ENCODE measurements at regions not wholly inside any gene's neighbourhood (a gene's known extent, or its start where the extent isn't known, plus 50 kb on each side); places are given as distances from the start of the nearest gene placed in this dataset.

DNA sequence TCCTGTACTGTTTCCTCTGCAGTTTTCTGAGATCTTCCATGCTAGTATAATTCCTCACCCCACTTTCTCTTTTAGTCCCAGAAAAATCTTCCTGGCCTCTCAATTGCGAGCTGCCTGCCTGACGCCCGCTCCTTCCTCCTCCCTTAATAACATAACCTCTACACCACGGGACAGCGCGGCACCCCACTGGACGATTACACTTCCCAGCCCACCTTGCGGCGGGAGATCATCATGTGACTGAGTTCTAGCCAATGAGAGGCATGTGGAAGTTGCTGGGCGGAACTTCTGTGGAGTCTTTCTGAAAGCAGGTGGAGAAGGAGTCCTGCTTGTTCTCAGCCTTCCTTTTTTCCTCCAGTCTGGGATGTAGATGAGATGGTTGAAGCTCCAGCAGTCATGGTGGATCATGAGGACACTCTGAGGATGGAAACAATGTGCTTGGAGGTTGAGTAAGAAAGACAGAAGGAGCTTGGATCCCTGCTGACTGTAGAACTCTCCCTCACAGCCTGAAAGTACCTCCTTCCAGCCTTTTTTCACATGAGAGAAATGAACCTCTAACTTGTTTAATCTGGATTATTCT lies 133.6 kb upstream of the VRK1 start:
- Histone ChIP-seq H3K9me3 (peaks cover 0 to 6% (median 0%) of the 10 kb centered on the region in 3 donors), H3K4me3 (no peak overlapping the region), H3K27ac (no peak overlapping the region), H3K36me3 (no peaks in the 10 kb centered on the region), H3K4me1 (peaks cover 0 to 25% (median 4%) of the 10 kb centered on the region in 3 donors), H3K27me3 (no peaks in the 10 kb centered on the region)
- 83% methylated on average over 9 of the region's 10 CpGs; no CpG with 5 or more reads in 1 of the 2 donors for WGBS, 2 donors (ENCODE audit: low coverage in 1 of 2)
- ATAC-seq, result no peak
- TF ChIP-seq, protein P1, sequence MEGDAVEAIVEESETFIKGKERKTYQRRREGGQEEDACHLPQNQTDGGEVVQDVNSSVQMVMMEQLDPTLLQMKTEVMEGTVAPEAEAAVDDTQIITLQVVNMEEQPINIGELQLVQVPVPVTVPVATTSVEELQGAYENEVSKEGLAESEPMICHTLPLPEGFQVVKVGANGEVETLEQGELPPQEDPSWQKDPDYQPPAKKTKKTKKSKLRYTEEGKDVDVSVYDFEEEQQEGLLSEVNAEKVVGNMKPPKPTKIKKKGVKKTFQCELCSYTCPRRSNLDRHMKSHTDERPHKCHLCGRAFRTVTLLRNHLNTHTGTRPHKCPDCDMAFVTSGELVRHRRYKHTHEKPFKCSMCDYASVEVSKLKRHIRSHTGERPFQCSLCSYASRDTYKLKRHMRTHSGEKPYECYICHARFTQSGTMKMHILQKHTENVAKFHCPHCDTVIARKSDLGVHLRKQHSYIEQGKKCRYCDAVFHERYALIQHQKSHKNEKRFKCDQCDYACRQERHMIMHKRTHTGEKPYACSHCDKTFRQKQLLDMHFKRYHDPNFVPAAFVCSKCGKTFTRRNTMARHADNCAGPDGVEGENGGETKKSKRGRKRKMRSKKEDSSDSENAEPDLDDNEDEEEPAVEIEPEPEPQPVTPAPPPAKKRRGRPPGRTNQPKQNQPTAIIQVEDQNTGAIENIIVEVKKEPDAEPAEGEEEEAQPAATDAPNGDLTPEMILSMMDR (IDR thresholded peaks at IDR 0.05), result no peak
- TF ChIP-seq POLR2AphosphoS5 (IDR thresholded peaks at IDR 0.05) (no peak), POLR2A (IDR thresholded peaks at IDR 0.05) (no peak), EP300 (IDR thresholded peaks at IDR 0.05) (no peak)

DNA sequence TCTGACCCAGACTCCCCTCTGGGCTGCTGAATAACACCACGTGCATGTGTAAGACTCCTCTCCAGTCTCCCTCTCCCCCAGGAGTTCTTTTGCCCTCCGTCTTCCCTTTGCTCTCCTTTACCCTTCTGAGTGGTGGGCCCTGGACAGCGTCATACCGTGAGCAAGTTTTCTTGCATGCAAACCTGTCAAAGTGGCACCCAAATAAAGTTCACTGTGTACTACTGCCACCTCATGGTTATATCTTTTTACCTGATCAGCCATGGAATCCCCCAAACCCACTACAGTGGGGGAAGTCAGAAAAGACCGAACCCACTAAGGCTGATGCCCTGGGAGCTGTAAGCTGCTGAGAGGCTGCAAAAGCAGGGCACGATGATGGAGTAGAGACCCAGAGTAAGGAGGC lies 131.1 kb upstream of the VRK1 start:
- Histone ChIP-seq H3K4me3 (no peak overlapping the region), H3K27me3 (no peaks in the 10 kb centered on the region), H3K9me3 (peaks cover 0 to 6% (median 0%) of the 10 kb centered on the region in 3 donors), H3K36me3 (no peaks in the 10 kb centered on the region), H3K27ac (no peak overlapping the region), H3K4me1 (peaks cover 0 to 21% (median 4%) of the 10 kb centered on the region in 3 donors)
- no peak for ATAC-seq
- WGBS, 2 donors (ENCODE audit: low coverage in 1 of 2), result 55 to 79% methylated on average over 2 to 4 of the region's 6 CpGs
- TF ChIP-seq, protein P1 (IDR thresholded peaks at IDR 0.05), result no peak
- TF ChIP-seq POLR2AphosphoS5 (IDR thresholded peaks at IDR 0.05), result no peak
- TF ChIP-seq POLR2A (IDR thresholded peaks at IDR 0.05), result no peak
- no peak for TF ChIP-seq EP300 (IDR thresholded peaks at IDR 0.05)

DNA sequence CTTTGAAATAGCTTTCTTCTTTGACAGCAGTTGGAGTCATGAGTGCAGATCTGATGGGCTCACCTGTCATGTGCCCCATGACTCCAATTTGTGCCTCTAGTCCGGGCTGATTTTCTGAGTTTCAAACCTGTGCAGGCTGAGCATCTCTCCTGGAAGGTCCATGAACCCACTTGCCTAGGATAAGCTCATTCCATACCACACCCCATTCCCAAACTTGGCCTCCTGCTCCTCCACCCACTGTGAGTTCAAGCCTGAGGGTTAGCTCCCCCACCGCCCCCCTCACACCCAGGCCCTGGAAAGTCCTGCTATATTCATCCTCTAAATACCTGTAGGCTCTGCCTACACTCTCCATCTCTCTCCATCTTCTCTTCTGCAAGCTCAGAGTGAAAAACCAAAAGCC lies 126.8 kb upstream of the VRK1 start:
- no peak overlapping the region for H3K4me3 ChIP-seq
- H3K36me3 ChIP-seq, result no peaks in the 10 kb centered on the region
- TF ChIP-seq POLR2AphosphoS5 (IDR thresholded peaks at IDR 0.05) (no peak), EP300 (IDR thresholded peaks at IDR 0.05) (no peak), POLR2A (IDR thresholded peaks at IDR 0.05) (no peak)
- TF ChIP-seq, protein P1 (IDR thresholded peaks at IDR 0.05), result no peak
- peaks cover 0 to 6% (median 0%) of the 10 kb centered on the region in 3 donors for H3K9me3 ChIP-seq
- no peak for ATAC-seq
- H3K4me1 ChIP-seq, result no peaks in the 10 kb centered on the region
- peaks cover 7% of the 10 kb centered on the region for H3K27me3 ChIP-seq
- WGBS, 2 donors (ENCODE audit: low coverage in 1 of 2), result 100% methylated on average over 1 of the region's 2 CpGs
- H3K27ac ChIP-seq, result no peak overlapping the region

DNA sequence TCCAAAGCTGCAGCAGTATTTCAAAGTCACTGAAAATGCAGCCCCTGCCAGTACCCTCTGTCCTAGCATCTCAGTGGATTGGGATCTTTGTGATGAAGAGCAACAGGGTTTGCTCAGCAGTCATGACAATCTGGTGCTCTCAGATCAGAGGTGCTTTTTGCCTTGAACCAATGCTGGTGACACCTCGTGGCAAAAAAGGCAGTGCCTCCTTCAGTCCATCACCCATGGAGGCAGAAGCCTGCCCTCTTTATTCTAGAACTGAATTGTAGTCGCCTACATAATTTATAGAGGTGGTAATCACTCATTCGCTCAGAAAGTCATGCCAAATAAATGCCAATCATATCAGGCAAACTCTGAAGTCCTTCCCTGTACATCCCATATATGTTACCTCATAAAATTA lies 126.0 kb upstream of the VRK1 start:
- no peaks in the 10 kb centered on the region for H3K4me1 ChIP-seq
- H3K9me3 ChIP-seq, result no peaks in the 10 kb centered on the region
- H3K27me3 ChIP-seq, result peaks cover 7% of the 10 kb centered on the region
- no peak overlapping the region for H3K4me3 ChIP-seq
- H3K36me3 ChIP-seq, result no peaks in the 10 kb centered on the region
- TF ChIP-seq, protein P1 (IDR thresholded peaks at IDR 0.05), result no peak
- TF ChIP-seq EP300 (IDR thresholded peaks at IDR 0.05) (no peak), POLR2AphosphoS5 (IDR thresholded peaks at IDR 0.05) (no peak), POLR2A (IDR thresholded peaks at IDR 0.05) (no peak)
- no peak for ATAC-seq
- H3K27ac ChIP-seq, result no peak overlapping the region
- 77 to 90% methylated on average over 2 to 3 of the region's 3 CpGs for WGBS, 2 donors (ENCODE audit: low coverage in 1 of 2)

DNA sequence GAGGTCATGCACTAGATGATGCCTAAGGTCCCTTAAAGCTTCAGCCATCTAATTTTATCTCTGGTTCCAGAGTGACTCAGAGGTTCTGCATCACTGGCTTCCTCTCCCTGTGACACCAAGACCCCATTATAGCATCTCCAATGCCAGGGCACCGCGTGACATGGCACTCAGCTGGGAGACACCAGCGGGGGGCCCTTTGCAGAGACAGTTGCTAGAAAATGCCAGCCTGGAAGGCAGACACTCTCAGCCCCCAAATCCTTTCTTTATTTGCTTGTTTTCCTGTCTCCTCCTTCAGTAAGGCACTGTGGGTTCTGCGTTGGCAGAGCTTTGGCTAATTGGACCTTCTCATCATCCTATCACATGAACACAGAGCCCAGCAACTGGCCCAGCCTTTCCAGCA lies 123.5 kb upstream of the VRK1 start:
- no peak for ATAC-seq
- no peaks in the 10 kb centered on the region for H3K36me3 ChIP-seq
- H3K27ac ChIP-seq, result no peak overlapping the region
- WGBS, 2 donors (ENCODE audit: low coverage in 1 of 2), result 81 to 88% methylated on average over 3 to 4 of the region's 4 CpGs
- no peaks in the 10 kb centered on the region for H3K4me1 ChIP-seq
- no peaks in the 10 kb centered on the region for H3K9me3 ChIP-seq
- TF ChIP-seq POLR2AphosphoS5 (IDR thresholded peaks at IDR 0.05) (no peak), POLR2A (IDR thresholded peaks at IDR 0.05) (no peak), EP300 (IDR thresholded peaks at IDR 0.05) (no peak)
- TF ChIP-seq, protein P1 (IDR thresholded peaks at IDR 0.05), result no peak
- peaks cover 7% of the 10 kb centered on the region for H3K27me3 ChIP-seq
- no peak overlapping the region for H3K4me3 ChIP-seq

Data from gastroesophageal sphincter (tissue), 4 donors.